Limb (tissue), 2 donors: ENCODE measurements at regions not wholly inside any gene's neighbourhood (a gene's known extent, or its start where the extent isn't known, plus 50 kb on each side); places are given as distances from the start of the nearest gene placed in this dataset.

ENCODE experiments used
- DNase-seq, 2 donors: peaks; one replicate each; pipeline ENCODE4 v3.0.0-alpha.2; 2016; ENCODE audit errors: extremely low spot score in 2 of 2

- DNase-seq: no peak
Measured at GRCh38 chr2:128550389-128550788, 231.7 kb upstream of the HS6ST1 start.

DNA sequence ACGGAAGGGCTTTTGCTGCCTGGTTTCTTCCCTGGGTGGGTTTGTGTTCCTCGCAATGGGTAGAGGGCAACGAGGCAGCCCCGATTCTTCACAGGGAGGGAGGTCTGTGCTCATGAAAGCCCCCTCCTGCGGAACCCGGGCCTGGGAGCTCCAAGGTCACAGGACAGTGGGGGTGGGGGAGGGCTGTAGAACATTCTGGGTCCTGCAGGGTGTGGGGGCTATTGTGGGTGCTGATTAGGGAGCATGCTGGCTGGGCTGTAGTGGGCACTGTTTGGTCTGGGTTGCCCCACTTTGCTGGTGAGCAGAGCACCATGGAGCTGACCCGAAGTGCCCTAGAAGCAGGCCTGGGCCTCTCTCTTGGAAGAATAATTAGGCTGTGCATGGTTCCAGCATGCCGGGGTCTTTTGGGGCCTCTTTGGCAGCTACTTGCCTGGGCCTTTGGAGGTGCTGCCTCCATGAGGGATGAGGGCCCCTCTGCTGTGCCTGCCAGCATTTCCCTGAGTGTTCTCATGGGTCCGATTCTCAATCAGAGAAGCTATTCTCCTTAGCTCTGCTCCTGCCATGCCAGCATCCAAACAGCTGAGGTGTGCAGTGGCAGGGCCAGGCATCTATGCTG, 232.2 kb upstream of the HS6ST1 start:
- no peak for DNase-seq

DNA sequence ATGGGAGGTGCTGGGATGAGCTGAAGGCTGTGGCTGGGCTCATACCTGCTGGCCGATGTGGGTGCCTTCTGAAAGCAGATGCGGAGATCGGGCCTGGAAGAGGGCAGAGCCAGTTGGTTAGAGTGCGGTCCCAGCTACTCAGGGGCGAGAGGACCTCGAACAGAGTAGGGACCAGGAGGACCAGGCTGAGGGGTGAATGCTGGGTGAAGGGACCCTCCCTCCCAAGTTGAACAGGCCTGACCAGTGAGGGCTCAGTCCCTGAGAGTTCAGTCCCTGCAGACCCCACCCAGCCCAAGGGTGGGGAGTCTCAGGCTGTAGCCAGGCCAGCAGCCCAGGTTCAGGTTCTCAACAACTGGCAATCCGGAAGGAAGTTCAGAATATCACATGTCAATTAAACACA, 232.8 kb upstream of the HS6ST1 start:
- no peak for DNase-seq

DNA sequence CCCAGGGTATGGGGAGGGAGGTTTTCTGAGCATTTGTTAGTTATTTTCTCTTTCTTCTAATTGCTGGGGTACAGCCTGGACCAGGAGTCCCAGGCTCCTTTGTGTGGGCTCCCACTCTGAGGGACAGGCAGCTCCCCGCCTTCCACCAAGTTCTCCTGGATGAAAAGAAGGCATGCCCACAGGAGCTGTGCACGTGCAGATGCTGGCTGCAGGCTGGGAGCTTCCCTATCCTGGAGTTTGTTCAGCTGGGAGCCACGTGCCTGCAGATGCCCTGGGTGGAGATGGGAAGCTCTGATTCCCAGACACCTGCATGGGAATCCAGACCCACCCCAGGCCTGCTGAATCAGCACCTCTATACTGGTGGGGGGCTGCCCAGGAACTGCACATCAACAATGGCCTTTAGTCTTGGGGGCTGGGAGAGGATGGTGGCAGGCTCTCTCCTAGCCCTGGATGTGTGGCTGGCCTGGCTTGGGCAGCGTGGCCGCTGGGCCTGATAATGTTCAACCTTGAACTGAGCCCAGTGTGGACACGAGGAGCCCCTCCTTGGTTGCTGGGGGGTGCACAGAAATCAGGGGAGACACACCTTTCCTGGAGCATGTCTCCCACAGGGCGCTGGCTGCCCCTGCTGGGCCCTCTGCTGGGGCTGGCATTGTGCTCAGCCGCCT, 233.6 kb upstream of the HS6ST1 start:
- DNase-seq: no peak

DNA sequence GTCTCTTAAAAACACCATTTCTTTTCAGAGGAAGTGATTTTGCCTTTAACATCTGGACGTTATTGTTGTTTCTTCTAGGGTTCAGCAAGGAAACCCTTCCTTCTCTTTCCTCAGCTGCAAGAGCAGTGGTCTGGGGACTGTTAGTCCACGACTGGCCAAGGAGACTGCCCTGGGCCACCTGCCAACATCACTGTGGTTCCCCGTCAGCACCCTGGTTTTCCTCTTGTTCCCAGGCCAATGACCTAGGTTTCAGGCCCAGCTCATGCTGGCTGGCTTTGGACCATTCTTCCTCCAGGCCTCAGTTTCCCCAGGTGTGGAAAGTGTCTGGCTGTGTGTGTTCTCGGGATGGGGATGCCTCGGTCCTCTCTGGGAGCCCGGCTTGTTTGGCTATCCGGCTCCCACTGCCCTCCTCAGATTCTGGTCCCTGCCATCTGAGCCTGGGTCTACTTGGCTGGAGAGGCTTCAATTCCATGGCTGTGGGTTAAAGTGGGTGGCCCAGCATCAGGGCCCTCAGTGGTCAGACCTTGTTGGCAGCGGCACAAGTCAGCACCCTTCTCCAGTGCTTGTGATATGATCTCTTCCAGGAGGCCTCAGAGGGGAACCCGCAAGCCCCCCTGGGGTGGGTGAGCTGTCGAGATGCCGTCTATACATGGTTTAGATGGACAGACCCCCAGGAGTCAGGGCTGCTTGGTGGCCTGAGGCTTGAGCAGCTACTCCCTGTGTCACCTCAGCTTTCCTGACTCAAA, 234.3 kb upstream of the HS6ST1 start:
- DNase-seq: no peak

- no peak for DNase-seq
Measured at GRCh38 chr2:128554151-128554769, 235.6 kb upstream of the HS6ST1 start.

DNA sequence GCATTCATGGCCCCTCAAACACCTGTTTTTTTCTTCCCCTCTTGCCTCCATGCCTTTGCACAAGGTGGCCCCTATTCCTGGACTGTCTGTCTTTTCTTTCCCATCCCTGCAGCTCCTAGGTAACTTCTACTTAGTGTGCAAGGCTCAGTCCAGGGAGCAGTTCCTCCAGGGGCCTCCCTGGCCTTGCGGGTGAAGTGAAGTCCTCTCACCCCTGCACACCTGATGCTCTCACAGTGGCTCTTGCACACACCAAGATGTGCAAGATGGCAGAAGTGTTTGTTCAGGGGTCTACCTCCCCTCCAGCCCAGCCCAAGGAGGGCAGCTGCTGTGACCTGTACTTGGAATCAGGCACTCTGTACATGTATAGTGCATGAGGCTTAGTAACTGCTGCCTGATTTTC, 236.8 kb upstream of the HS6ST1 start:
- no peak for DNase-seq

DNA sequence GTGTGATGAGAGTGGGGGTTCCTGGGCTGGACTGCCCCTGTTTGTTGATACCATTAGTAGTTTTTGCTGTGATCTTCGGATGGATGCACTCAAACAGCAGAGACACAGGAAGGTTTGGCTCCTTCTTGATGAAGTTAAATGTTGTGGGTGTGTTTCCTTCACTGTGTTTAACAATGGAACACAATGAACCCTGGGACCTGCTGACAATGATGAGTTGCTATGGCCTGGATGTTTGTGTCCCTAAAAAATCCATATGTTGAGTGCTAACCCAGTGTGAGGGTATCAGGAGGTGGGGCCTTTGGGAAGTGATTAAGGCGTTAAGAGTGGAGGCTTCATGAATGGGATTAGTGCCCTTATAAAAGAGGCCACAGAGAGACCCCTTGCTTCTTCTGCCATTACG, 237.4 kb upstream of the HS6ST1 start:
- DNase-seq: no peak

GRCh38 chr2:128556633-128557032, 238.0 kb upstream of the HS6ST1 start:
- DNase-seq: no peak

DNA sequence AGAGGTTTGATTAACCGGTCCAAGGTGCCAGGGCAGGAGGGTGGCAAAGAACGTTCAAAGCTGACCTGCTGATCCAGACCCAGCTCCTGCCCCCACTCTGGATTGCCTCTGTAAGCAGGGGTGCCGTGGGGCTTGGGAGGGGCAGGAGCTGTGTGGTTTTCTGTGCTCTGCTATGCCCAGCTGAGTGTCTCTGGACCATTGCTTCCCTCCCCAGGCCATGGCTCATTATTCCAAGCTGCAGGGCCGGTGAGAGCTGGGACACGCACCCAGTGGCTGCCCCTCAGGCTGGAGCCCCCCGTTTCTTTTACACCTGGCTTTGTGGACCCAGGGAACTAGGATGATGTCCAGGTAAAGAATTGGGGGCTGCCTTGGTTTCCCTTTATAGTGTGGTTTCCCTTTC, 238.4 kb upstream of the HS6ST1 start:
- DNase-seq: no peak

DNA sequence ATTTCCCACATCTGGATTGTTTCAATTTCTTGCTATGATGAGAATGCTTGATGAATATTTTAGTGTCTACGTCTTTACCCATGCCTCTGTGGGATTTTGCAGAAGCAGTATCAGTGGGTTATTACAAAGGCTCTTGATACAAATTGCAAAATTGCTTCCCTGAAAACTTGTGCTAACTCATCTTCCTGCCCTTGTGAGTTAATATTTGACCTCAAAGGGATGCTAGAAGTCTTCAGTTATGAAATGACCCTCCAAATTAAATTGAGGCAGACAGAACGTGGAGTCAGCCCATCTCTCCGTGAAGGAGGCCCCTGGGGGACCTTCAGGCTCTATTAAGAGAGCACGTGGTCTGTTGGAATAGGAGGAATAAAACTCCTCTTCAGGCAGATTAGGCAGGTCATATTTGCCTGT, 239.2 kb upstream of the HS6ST1 start:
- no peak for DNase-seq

DNA sequence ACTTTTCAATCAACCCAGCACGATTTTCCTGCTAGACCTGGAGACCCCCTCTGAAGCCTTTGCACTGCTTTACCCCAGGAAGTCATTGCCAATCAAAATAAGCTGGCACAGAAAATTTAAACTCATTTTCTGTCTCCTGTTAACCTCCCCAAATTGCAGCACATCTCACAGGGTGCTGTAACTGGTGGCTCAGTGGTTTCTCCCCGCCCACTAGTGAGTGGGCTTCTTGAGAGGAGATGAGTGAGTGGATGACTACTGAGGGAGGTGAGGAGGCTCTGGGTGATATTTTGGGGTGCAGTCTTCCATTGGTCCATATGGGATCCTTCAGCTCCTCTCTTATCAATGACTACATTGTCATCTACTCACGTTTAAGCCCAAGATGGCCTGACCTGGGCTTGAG, 239.8 kb upstream of the HS6ST1 start:
- DNase-seq: no peak

DNA sequence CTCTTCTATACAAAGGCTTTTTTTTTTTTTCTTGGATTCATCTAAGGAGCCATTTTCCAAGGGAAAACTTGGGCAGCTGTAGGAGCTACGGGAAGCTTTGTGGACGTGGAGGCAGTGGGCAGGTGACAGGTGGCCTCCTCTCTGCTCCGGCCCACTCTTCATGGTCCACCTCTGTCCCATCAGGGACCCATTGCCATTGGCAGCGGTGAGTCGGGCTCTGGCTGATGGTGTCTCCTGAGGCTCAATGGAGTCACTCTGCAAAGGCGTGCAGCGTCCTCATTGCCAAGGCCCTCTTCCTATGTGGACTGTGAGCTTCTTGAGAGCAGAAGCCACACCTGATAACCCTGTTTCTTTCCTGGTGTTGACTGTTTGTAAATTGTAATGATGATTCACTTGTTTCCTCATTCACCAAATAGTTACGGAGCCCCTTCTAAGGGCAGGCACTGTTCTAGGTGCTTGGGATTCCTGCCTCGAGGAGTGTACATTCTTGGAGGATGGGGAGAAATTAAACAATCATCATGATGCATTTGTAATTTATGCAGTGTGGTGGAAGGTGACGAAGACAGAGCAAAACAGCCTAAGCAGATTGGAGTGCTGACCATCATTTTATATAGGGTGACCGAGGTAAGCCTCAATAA, 240.3 kb upstream of the HS6ST1 start:
- no peak for DNase-seq

- no peak for DNase-seq
Measured at GRCh38 chr2:128559533-128560515, 241.2 kb upstream of the HS6ST1 start.

DNA sequence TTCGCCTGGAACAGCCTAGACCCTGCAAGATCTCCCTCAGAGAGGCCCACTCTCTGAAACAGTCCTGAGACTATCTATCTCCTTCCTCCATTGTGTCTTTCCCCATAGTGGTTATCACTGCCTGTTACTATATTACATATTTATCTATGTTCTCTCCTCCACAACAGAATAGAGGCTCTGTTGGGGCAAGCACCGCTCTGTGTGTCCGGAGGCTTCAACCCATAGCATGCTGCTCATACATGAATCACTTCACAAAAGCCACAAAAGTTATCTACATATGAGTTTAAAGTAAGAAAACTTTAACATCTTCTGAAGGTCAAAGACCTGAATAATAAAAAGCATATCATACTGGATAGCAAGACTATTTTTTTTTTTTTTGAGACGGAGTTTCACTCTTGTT, 242.1 kb upstream of the HS6ST1 start:
- DNase-seq: no peak

GRCh38 chr2:128562471-128563347, 244.0 kb upstream of the HS6ST1 start:
- no peak for DNase-seq

- peak; percentile 53 to 69 for DNase-seq
Measured at GRCh38 chr2:128563348-128563687, 244.7 kb upstream of the HS6ST1 start.

DNA sequence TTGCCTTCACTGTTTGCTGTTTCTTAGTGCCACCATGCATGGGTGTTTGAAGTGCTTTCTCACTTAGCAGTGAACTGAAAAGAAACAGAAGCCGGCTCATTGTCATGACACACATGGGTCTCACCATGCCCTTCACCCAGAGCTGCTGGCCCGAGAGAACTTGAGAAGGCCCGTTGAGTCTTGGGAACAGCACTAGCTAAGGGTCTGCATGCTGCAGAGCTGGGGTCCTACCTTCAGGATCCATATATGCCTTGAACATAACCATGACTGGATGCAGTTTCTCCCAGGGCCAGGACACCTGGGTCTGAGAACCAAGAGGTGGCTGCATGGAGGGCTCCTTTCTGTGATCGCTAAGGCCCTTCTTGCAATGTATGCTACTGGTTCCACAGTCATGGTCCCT, 245.5 kb upstream of the HS6ST1 start:
- DNase-seq: no peak

- no peak for DNase-seq
Measured at GRCh38 chr2:128564551-128564950, 245.9 kb upstream of the HS6ST1 start.

- no peak for DNase-seq
Measured at GRCh38 chr2:128565441-128565840, 246.8 kb upstream of the HS6ST1 start.
